IPS-20b (cell line): ENCODE measurements at regions not wholly inside any gene's neighbourhood (a gene's known extent, or its start where the extent isn't known, plus 50 kb on each side); places are given as distances from the start of the nearest gene placed in this dataset.

Experiments used
- H3K27ac ChIP-seq: one replicate; pipeline ENCODE4 v1.5.1; 2013; ENCODE audit warnings: low read length
- H3K27me3 ChIP-seq: 2 replicates; pipeline ENCODE4 v1.6.1; 2013; ENCODE audit warnings: mild to moderate bottlenecking, low read length, inconsistent platforms; ENCODE audit not compliant: insufficient read depth
- H3K36me3 ChIP-seq: 2 replicates; pipeline ENCODE4 v1.6.1; 2013; ENCODE audit warnings: low read depth, mild to moderate bottlenecking, inconsistent platforms, low read length, moderate library complexity; ENCODE audit not compliant: insufficient read depth
- H3K4me1 ChIP-seq: 2 replicates; pipeline ENCODE4 v1.6.1; 2013; ENCODE audit warnings: mild to moderate bottlenecking, control low read depth, inconsistent platforms, low read length, moderate library complexity; ENCODE audit not compliant: insufficient read depth
- H3K4me3 ChIP-seq: 2 replicates; pipeline ENCODE4 v1.5.1; 2013; ENCODE audit warnings: mild to moderate bottlenecking, low read length, inconsistent platforms
- H3K9ac ChIP-seq: 2 replicates; pipeline ENCODE4 v1.6.1; 2013; ENCODE audit warnings: low read depth, mild to moderate bottlenecking, inconsistent platforms, low read length, moderate library complexity
- H3K9me3 ChIP-seq: 2 replicates; pipeline ENCODE4 v1.6.1; 2013; ENCODE audit warnings: mild to moderate bottlenecking, low read depth, low read length, inconsistent platforms; ENCODE audit not compliant: insufficient read depth

GRCh38 chr3:19093084-19093483, 55.2 kb upstream of the KCNH8 start:
- H3K4me3 ChIP-seq, result no peak overlapping the region
- no peak overlapping the region for H3K27ac ChIP-seq
- H3K27me3 ChIP-seq, result no peaks in the 10 kb centered on the region
- H3K36me3 ChIP-seq, result no peaks in the 10 kb centered on the region
- H3K9me3 ChIP-seq, result no peaks in the 10 kb centered on the region
- no peaks in the 10 kb centered on the region for H3K4me1 ChIP-seq
- H3K9ac ChIP-seq, result no peak overlapping the region

- peaks cover 24% of the 10 kb centered on the region for H3K4me1 ChIP-seq
- H3K9me3 ChIP-seq, result no peaks in the 10 kb centered on the region
- H3K36me3 ChIP-seq, result no peaks in the 10 kb centered on the region
- H3K27me3 ChIP-seq, result no peaks in the 10 kb centered on the region
- no peak overlapping the region for H3K9ac ChIP-seq
- no peak overlapping the region for H3K4me3 ChIP-seq
- no peak overlapping the region for H3K27ac ChIP-seq
These were observed 70.9 kb upstream of the KCNH8 start for GRCh38 chr3:19077388-19077787.

- Histone ChIP-seq H3K4me1 (peaks cover 24% of the 10 kb centered on the region), H3K27ac (peak overlapping the region; percentile 27), H3K9ac (no peak overlapping the region), H3K9me3 (no peaks in the 10 kb centered on the region), H3K4me3 (peak overlapping the region; percentile 10; the same call in 1 of the 2 replicates), H3K36me3 (no peaks in the 10 kb centered on the region), H3K27me3 (no peaks in the 10 kb centered on the region)
These were observed 73.3 kb upstream of the KCNH8 start for GRCh38 chr3:19075037-19075436.

GRCh38 chr3:19074257-19074900, 73.9 kb upstream of the KCNH8 start:
- Histone ChIP-seq H3K27ac (peak overlapping the region; percentile 27), H3K4me1 (peaks cover 24% of the 10 kb centered on the region), H3K9me3 (peaks cover 3% of the 10 kb centered on the region; the same call in 1 of the 2 replicates), H3K27me3 (no peaks in the 10 kb centered on the region), H3K36me3 (no peaks in the 10 kb centered on the region), H3K9ac (no peak overlapping the region), H3K4me3 (peak overlapping the region; percentile 38)

GRCh38 chr3:19073341-19074105, 74.8 kb upstream of the KCNH8 start:
- no peak overlapping the region for H3K4me3 ChIP-seq
- H3K4me1 ChIP-seq, result peaks cover 20% of the 10 kb centered on the region
- H3K36me3 ChIP-seq, result no peaks in the 10 kb centered on the region
- no peak overlapping the region for H3K9ac ChIP-seq
- no peak overlapping the region for H3K27ac ChIP-seq
- peaks cover 12% of the 10 kb centered on the region for H3K9me3 ChIP-seq
- no peaks in the 10 kb centered on the region for H3K27me3 ChIP-seq

- Histone ChIP-seq H3K4me3 (no peak overlapping the region), H3K36me3 (no peaks in the 10 kb centered on the region), H3K9ac (no peak overlapping the region), H3K27me3 (no peaks in the 10 kb centered on the region), H3K4me1 (peaks cover 16% of the 10 kb centered on the region), H3K27ac (no peak overlapping the region), H3K9me3 (peaks cover 15% of the 10 kb centered on the region)
These were observed 78.0 kb upstream of the KCNH8 start for GRCh38 chr3:19070325-19070724.

GRCh38 chr3:19065027-19065426, 83.3 kb upstream of the KCNH8 start:
- Histone ChIP-seq H3K27ac (no peak overlapping the region), H3K9ac (no peak overlapping the region), H3K4me1 (no peaks in the 10 kb centered on the region), H3K27me3 (no peaks in the 10 kb centered on the region), H3K36me3 (no peaks in the 10 kb centered on the region), H3K9me3 (peaks cover 15% of the 10 kb centered on the region), H3K4me3 (no peak overlapping the region)

- H3K9ac ChIP-seq, result no peak overlapping the region
- no peak overlapping the region for H3K27ac ChIP-seq
- H3K4me1 ChIP-seq, result no peaks in the 10 kb centered on the region
- no peak overlapping the region for H3K4me3 ChIP-seq
- H3K9me3 ChIP-seq, result peaks cover 7% of the 10 kb centered on the region; the same call in 1 of the 2 replicates
- no peaks in the 10 kb centered on the region for H3K27me3 ChIP-seq
- H3K36me3 ChIP-seq, result no peaks in the 10 kb centered on the region
These were observed 84.4 kb upstream of the KCNH8 start for GRCh38 chr3:19063936-19064335.

- Histone ChIP-seq H3K9ac (no peak overlapping the region), H3K9me3 (no peaks in the 10 kb centered on the region), H3K4me1 (peaks cover 7% of the 10 kb centered on the region; the same call in 1 of the 2 replicates), H3K4me3 (no peak overlapping the region), H3K27me3 (no peaks in the 10 kb centered on the region), H3K27ac (no peak overlapping the region), H3K36me3 (no peaks in the 10 kb centered on the region)
These were observed 87.9 kb upstream of the KCNH8 start for GRCh38 chr3:19060404-19060803.

- Histone ChIP-seq H3K9ac (no peak overlapping the region), H3K27me3 (no peaks in the 10 kb centered on the region), H3K4me3 (no peak overlapping the region), H3K27ac (no peak overlapping the region), H3K4me1 (peaks cover 6% of the 10 kb centered on the region; the same call in 1 of the 2 replicates), H3K9me3 (no peaks in the 10 kb centered on the region), H3K36me3 (no peaks in the 10 kb centered on the region)
These were observed 95.4 kb upstream of the KCNH8 start for GRCh38 chr3:19052874-19053273.

GRCh38 chr3:19046440-19046839, 101.9 kb upstream of the KCNH8 start:
- no peaks in the 10 kb centered on the region for H3K4me1 ChIP-seq
- no peaks in the 10 kb centered on the region for H3K9me3 ChIP-seq
- H3K4me3 ChIP-seq, result no peak overlapping the region
- no peak overlapping the region for H3K27ac ChIP-seq
- H3K27me3 ChIP-seq, result no peaks in the 10 kb centered on the region
- no peaks in the 10 kb centered on the region for H3K36me3 ChIP-seq
- no peak overlapping the region for H3K9ac ChIP-seq

- H3K9me3 ChIP-seq, result no peaks in the 10 kb centered on the region
- H3K27ac ChIP-seq, result no peak overlapping the region
- H3K9ac ChIP-seq, result no peak overlapping the region
- H3K4me1 ChIP-seq, result no peaks in the 10 kb centered on the region
- no peaks in the 10 kb centered on the region for H3K36me3 ChIP-seq
- no peak overlapping the region for H3K4me3 ChIP-seq
- H3K27me3 ChIP-seq, result no peaks in the 10 kb centered on the region
These were observed 117.8 kb upstream of the KCNH8 start for GRCh38 chr3:19030522-19030839.
